Lower lobe of right lung (tissue), 2 donors: ENCODE measurements at regions not wholly inside any gene's neighbourhood (a gene's known extent, or its start where the extent isn't known, plus 50 kb on each side); places are given as distances from the start of the nearest gene placed in this dataset.

Source experiments
- ATAC-seq, 2 donors: fragments of 200-7000 bp; cut with Tn5 transposase; one replicate each; pipeline ENCODE4 v1.9.1; 2020 to 2022; ENCODE audit warnings: mild to moderate bottlenecking in 2 of 2, moderate library complexity in 2 of 2
- DNase-seq: peaks from one replicate; pipeline ENCODE4 v3.0.0-alpha.2; 2020
- H3K27ac ChIP-seq: fragments of 200-600 bp; one replicate; pipeline ENCODE4 v1.8.0; 2022
- H3K27me3 ChIP-seq: fragments of 200-600 bp; one replicate; pipeline ENCODE4 v1.8.0; 2022; ENCODE audit warnings: low read depth
- H3K36me3 ChIP-seq: fragments of 200-600 bp; one replicate; pipeline ENCODE4 v1.8.0; 2022; ENCODE audit warnings: mild to moderate bottlenecking
- H3K4me1 ChIP-seq: fragments of 200-600 bp; one replicate; pipeline ENCODE4 v1.8.0; 2022
- H3K4me3 ChIP-seq: fragments of 200-600 bp; one replicate; pipeline ENCODE4 v1.8.0; 2022; ENCODE audit warnings: mild to moderate bottlenecking
- H3K9me3 ChIP-seq: fragments of 200-600 bp; one replicate; pipeline ENCODE4 v1.8.0; 2022
- CTCF ChIP-seq: fragments of 200-600 bp; IDR thresholded peaks from one replicate; pipeline ENCODE4 v1.8.0; 2022; ENCODE audit warnings: antibody characterized with exemption, mild to moderate bottlenecking
- intact Hi-C: fragments of 100-400 bp; cut with DNase I; formaldehyde crosslinking; loops from one replicate; pipeline ENCODE4 v1.11.0; 2022
- donor health status: DM: no; HTN: yes; CAD: no; lungs with severe emphysema.

GRCh38 chr11:42093541-42093940 is 634.1 kb upstream of the LRRC4C start:
- intact Hi-C loops: no loop called here

GRCh38 chr11:42098075-42098474 is 638.6 kb upstream of the LRRC4C start:
- peak; percentile 68 to 69 for ATAC-seq
- H3K4me1 ChIP-seq: no peaks in the 10 kb centered on the region
- H3K36me3 ChIP-seq: no peaks in the 10 kb centered on the region
- DNase-seq: no peak
- H3K27me3 ChIP-seq: no peaks in the 10 kb centered on the region
- H3K27ac ChIP-seq: no peak overlapping the region
- H3K9me3 ChIP-seq: no peaks in the 10 kb centered on the region
- intact Hi-C loops: no loop called here
- no peak for TF ChIP-seq CTCF
- H3K4me3 ChIP-seq: no peak overlapping the region

More at GRCh38 chr11:42093541-42093940, 634.1 kb upstream of the LRRC4C start:
- H3K4me1 ChIP-seq: no peaks in the 10 kb centered on the region
- H3K36me3 ChIP-seq: no peaks in the 10 kb centered on the region
- H3K9me3 ChIP-seq: no peaks in the 10 kb centered on the region
- H3K27me3 ChIP-seq: no peaks in the 10 kb centered on the region
- no peak overlapping the region for H3K27ac ChIP-seq
- TF ChIP-seq CTCF: no peak
- DNase-seq (no peak), ATAC-seq (no peak)
- no peak overlapping the region for H3K4me3 ChIP-seq

- no peak for DNase-seq
- Histone ChIP-seq H3K9me3 (no peaks in the 10 kb centered on the region), H3K27me3 (no peaks in the 10 kb centered on the region), H3K36me3 (no peaks in the 10 kb centered on the region), H3K27ac (no peak overlapping the region), H3K4me3 (no peak overlapping the region), H3K4me1 (no peaks in the 10 kb centered on the region)
- ATAC-seq: no peak
- intact Hi-C loops: no loop called here
- TF ChIP-seq CTCF: no peak
Observed at GRCh38 chr11:42112866-42113265, 653.4 kb upstream of the LRRC4C start.

GRCh38 chr11:42114927-42115326 is 655.5 kb upstream of the LRRC4C start:
- no peak for TF ChIP-seq CTCF
- Histone ChIP-seq H3K9me3 (no peaks in the 10 kb centered on the region), H3K27me3 (no peaks in the 10 kb centered on the region), H3K4me1 (no peaks in the 10 kb centered on the region), H3K27ac (no peak overlapping the region), H3K4me3 (no peak overlapping the region), H3K36me3 (no peaks in the 10 kb centered on the region)
- DNase-seq (no peak), ATAC-seq (no peak)
- intact Hi-C loops: no loop called here

GRCh38 chr11:42138454-42138853 is 679.0 kb upstream of the LRRC4C start:
- ATAC-seq (no peak), DNase-seq (no peak)
- intact Hi-C loops: no loop called here
- Histone ChIP-seq H3K4me3 (no peak overlapping the region), H3K36me3 (no peaks in the 10 kb centered on the region), H3K9me3 (no peaks in the 10 kb centered on the region), H3K27me3 (no peaks in the 10 kb centered on the region), H3K27ac (no peak overlapping the region), H3K4me1 (no peaks in the 10 kb centered on the region)
- TF ChIP-seq CTCF: no peak

GRCh38 chr11:42145311-42145710 is 685.9 kb upstream of the LRRC4C start:
- H3K27ac ChIP-seq: no peak overlapping the region
- no peaks in the 10 kb centered on the region for H3K27me3 ChIP-seq
- no peaks in the 10 kb centered on the region for H3K4me1 ChIP-seq
- H3K4me3 ChIP-seq: no peak overlapping the region
- H3K9me3 ChIP-seq: no peaks in the 10 kb centered on the region
- no peaks in the 10 kb centered on the region for H3K36me3 ChIP-seq
- ATAC-seq (no peak), DNase-seq (no peak)
- intact Hi-C loops: no loop called here
- TF ChIP-seq CTCF: no peak
